ENCODE measurements at regions not wholly inside any gene's neighbourhood (a gene's known extent, or its start where the extent isn't known, plus 50 kb on each side); places are given as distances from the start of the nearest gene placed in this dataset.
A peak's percentile ranks its signal among the peaks of the same experiment; 100 is the strongest.

- Mint-ChIP-seq H3K36me3 (ENCODE audit: low read depth, unreplicated experiment) (no peaks in the 10 kb centered on the region), H3K9me3 (ENCODE audit: unreplicated experiment) (no peaks in the 10 kb centered on the region), H3K27me3 (ENCODE audit: unreplicated experiment) (peaks cover 2% of the 10 kb centered on the region)
These were observed 218.2 kb downstream of the BMP7 start for GRCh38 chr20:57048027-57048869.

GRCh38 chr20:57049296-57049695 is 217.1 kb downstream of the BMP7 start:
- DNase-seq (ENCODE audit: low spot score): no peak
- peaks cover 2% of the 10 kb centered on the region for H3K27me3 Mint-ChIP-seq (ENCODE audit: unreplicated experiment)
- TF ChIP-seq CTCF (IDR thresholded peaks at IDR 0.05; ENCODE audit: unreplicated experiment): no peak
- H3K4me3 Mint-ChIP-seq (ENCODE audit: unreplicated experiment): no peak overlapping the region
- H3K27ac Mint-ChIP-seq (ENCODE audit: unreplicated experiment): no peak overlapping the region
- H3K4me1 Mint-ChIP-seq (ENCODE audit: unreplicated experiment): no peaks in the 10 kb centered on the region
- no peaks in the 10 kb centered on the region for H3K36me3 Mint-ChIP-seq (ENCODE audit: low read depth, unreplicated experiment)
- H3K9me3 Mint-ChIP-seq (ENCODE audit: unreplicated experiment): no peaks in the 10 kb centered on the region

More at GRCh38 chr20:57048027-57048869, 218.2 kb downstream of the BMP7 start:
- Mint-ChIP-seq H3K27ac (ENCODE audit: unreplicated experiment) (no peak overlapping the region), H3K4me3 (ENCODE audit: unreplicated experiment) (no peak overlapping the region), H3K4me1 (ENCODE audit: unreplicated experiment) (no peaks in the 10 kb centered on the region)
- peak; percentile 67 for TF ChIP-seq CTCF (IDR thresholded peaks at IDR 0.05; ENCODE audit: unreplicated experiment)
- peak; percentile 61 for DNase-seq (ENCODE audit: low spot score)

- no peaks in the 10 kb centered on the region for H3K4me1 Mint-ChIP-seq (ENCODE audit: unreplicated experiment)
- no peak for TF ChIP-seq CTCF (IDR thresholded peaks at IDR 0.05; ENCODE audit: unreplicated experiment)
- no peaks in the 10 kb centered on the region for H3K36me3 Mint-ChIP-seq (ENCODE audit: low read depth, unreplicated experiment)
- no peak overlapping the region for H3K27ac Mint-ChIP-seq (ENCODE audit: unreplicated experiment)
- no peak overlapping the region for H3K4me3 Mint-ChIP-seq (ENCODE audit: unreplicated experiment)
- H3K9me3 Mint-ChIP-seq (ENCODE audit: unreplicated experiment): no peaks in the 10 kb centered on the region
- DNase-seq (ENCODE audit: low spot score): no peak
- peaks cover 2% of the 10 kb centered on the region for H3K27me3 Mint-ChIP-seq (ENCODE audit: unreplicated experiment)
These were observed 215.3 kb downstream of the BMP7 start for GRCh38 chr20:57051096-57051495.

- no peak for TF ChIP-seq CTCF (IDR thresholded peaks at IDR 0.05; ENCODE audit: unreplicated experiment)
- Mint-ChIP-seq H3K27ac (ENCODE audit: unreplicated experiment) (no peak overlapping the region), H3K9me3 (ENCODE audit: unreplicated experiment) (no peaks in the 10 kb centered on the region), H3K27me3 (ENCODE audit: unreplicated experiment) (peaks cover 2% of the 10 kb centered on the region), H3K4me3 (ENCODE audit: unreplicated experiment) (no peak overlapping the region), H3K4me1 (ENCODE audit: unreplicated experiment) (no peaks in the 10 kb centered on the region), H3K36me3 (ENCODE audit: low read depth, unreplicated experiment) (no peaks in the 10 kb centered on the region)
- no peak for DNase-seq (ENCODE audit: low spot score)
These were observed 213.4 kb downstream of the BMP7 start for GRCh38 chr20:57053067-57053466.

GRCh38 chr20:57053793-57054552 is 212.5 kb downstream of the BMP7 start:
- no peaks in the 10 kb centered on the region for H3K9me3 Mint-ChIP-seq (ENCODE audit: unreplicated experiment)
- no peak overlapping the region for H3K4me3 Mint-ChIP-seq (ENCODE audit: unreplicated experiment)
- TF ChIP-seq CTCF (IDR thresholded peaks at IDR 0.05; ENCODE audit: unreplicated experiment): no peak
- no peak for DNase-seq (ENCODE audit: low spot score)
- H3K27me3 Mint-ChIP-seq (ENCODE audit: unreplicated experiment): peaks cover 2% of the 10 kb centered on the region
- H3K36me3 Mint-ChIP-seq (ENCODE audit: low read depth, unreplicated experiment): no peaks in the 10 kb centered on the region
- no peak overlapping the region for H3K27ac Mint-ChIP-seq (ENCODE audit: unreplicated experiment)
- no peaks in the 10 kb centered on the region for H3K4me1 Mint-ChIP-seq (ENCODE audit: unreplicated experiment)
